ENCODE measurements at regions not wholly inside any gene's neighbourhood (a gene's known extent, or its start where the extent isn't known, plus 50 kb on each side); places are given as distances from the start of the nearest gene placed in this dataset.

DNA sequence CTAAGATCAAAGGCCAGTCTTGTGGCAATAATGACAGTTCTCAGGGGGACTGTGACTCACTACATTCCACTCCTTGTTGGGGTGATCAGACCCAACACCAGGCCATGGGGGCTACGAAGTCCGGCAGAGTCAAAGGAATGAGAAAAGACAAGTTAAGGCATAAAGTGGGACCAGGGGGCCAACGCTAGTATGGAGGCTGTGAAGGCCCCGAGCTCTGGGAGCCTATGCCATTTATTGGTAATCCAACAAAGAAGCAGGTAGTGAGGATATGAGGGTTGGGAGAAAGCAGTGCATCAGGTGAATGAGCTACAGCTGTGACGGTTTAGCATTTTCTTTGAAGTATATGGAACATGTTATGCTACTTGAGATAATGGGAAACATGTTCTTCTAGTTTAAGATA is 104.4 kb upstream of the C2CD4B start:
- intact Hi-C loops (cut with micrococcal nuclease) = no loop called here
- ChIA-PET CTCF (no interaction called here), POLR2A (no interaction called here)
- no peaks in the 10 kb centered on the region for H3K36me3 ChIP-seq (ENCODE audit: control insufficient read depth in 2 of 3, insufficient read depth in 3 of 3, low read length in 3 of 3)
- Mint-ChIP-seq H3K36me3 (peaks cover 0 to 16% (median 7%) of the 10 kb centered on the region in 5 donors), H3K4me3 (peak overlapping the region in 1 of 10 donors; percentile 53), H3K4me1 (peaks cover 0 to 2% (median 0%) of the 10 kb centered on the region in 7 donors), H3K27me3 (peaks cover 0 to 18% (median 4%) of the 10 kb centered on the region in 5 donors), H3K9me3 (peaks cover 8 to 61% (median 27%) of the 10 kb centered on the region in 11 donors), H3K27ac (no peak overlapping the region)
- H3K4me3 ChIP-seq (ENCODE audit: low read length) = no peak overlapping the region
- H3K27ac ChIP-seq (ENCODE audit: low read depth, low read length) = no peak overlapping the region
- no peaks in the 10 kb centered on the region for H3K4me1 ChIP-seq (ENCODE audit: control insufficient read depth in 2 of 2, insufficient read depth in 2 of 2, low read length in 2 of 2)
- H3K9me3 ChIP-seq (ENCODE audit: control insufficient read depth in 2 of 3, low read length in 3 of 3) = peaks cover 0 to 35% (median 0%) of the 10 kb centered on the region in 3 experiments
- no peak for DNase-seq
- ATAC-seq = no peak
- no peaks in the 10 kb centered on the region for H3K27me3 ChIP-seq (ENCODE audit: control insufficient read depth in 2 of 2, insufficient read depth in 2 of 2, low read length in 2 of 2)

DNA sequence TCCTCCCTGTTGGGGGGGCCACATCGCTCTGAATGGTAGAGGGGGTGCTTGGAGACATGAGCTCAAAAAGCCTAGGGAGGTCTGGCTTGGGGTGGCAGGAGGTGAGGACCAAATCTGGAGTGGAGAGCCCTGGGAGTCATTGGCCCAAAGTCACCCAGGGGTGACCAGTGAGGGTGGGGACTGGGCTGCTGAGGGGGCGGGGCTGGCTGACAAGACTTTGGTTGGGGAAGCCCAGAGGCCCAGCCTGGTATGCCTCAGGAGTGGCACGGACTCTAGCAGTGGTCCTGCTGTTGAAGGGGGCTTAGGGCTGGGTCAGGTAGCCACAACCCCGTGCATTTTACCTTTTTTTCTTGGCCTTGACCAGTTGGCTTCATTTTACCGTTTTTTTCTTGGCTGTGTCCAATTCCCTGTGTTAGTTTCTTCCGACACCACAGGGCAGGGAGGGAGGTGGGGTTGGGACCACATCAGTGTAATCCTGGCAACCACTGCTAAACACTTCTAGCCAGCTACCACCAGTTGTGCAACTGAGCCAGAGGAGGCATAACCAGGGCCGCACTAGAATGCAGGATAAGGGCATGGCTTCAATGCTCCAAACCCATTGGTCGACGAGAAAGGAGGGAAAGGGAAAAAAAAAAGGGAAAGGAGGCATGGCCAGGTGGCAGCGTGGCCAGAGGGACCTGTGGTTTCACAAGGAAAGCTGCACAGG is 105.3 kb upstream of the C2CD4B start:
- peaks cover 0 to 2% (median 0%) of the 10 kb centered on the region in 7 donors for H3K4me1 Mint-ChIP-seq
- Histone ChIP-seq H3K36me3 (ENCODE audit: control insufficient read depth in 2 of 3, insufficient read depth in 3 of 3, low read length in 3 of 3) (no peaks in the 10 kb centered on the region), H3K4me3 (ENCODE audit: low read length) (no peak overlapping the region), H3K4me1 (ENCODE audit: control insufficient read depth in 2 of 2, insufficient read depth in 2 of 2, low read length in 2 of 2) (no peaks in the 10 kb centered on the region), H3K27me3 (ENCODE audit: control insufficient read depth in 2 of 2, insufficient read depth in 2 of 2, low read length in 2 of 2) (no peaks in the 10 kb centered on the region), H3K27ac (ENCODE audit: low read depth, low read length) (no peak overlapping the region), H3K9me3 (ENCODE audit: control insufficient read depth in 2 of 3, low read length in 3 of 3) (peaks cover 0 to 35% (median 0%) of the 10 kb centered on the region in 3 experiments)
- POLR2A ChIA-PET = no interaction called here
- CTCF ChIA-PET = no interaction called here
- peaks cover 0 to 16% (median 7%) of the 10 kb centered on the region in 5 donors for H3K36me3 Mint-ChIP-seq
- ATAC-seq (no peak), DNase-seq (no peak)
- intact Hi-C loops (cut with micrococcal nuclease) = no loop called here
- no peak overlapping the region for H3K27ac Mint-ChIP-seq
- peak overlapping the region in 1 of 10 donors; percentile 23 for H3K4me3 Mint-ChIP-seq
- peaks cover 8 to 57% (median 27%) of the 10 kb centered on the region in 11 donors for H3K9me3 Mint-ChIP-seq
- peaks cover 4 to 23% (median 7%) of the 10 kb centered on the region in 5 donors for H3K27me3 Mint-ChIP-seq

DNA sequence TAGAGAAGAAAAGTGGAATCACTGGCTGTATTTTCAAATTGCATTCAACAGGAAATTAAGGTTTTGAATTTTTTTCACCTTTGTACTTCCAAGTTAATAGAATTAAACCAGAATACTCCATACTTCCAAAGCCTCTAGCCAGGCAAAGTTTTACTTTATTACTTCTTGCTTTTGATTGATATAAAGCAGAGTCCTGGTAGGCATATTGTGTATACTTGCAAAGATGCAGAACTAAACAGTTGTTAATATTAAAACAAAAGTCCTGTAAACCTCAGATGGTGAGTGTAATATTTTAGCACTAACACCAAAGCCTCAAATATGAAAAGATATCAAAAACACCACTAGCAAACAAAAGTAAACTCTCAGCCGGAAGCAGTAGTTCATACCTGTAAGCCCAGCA is 107.2 kb upstream of the C2CD4B start:
- no peaks in the 10 kb centered on the region for H3K27me3 ChIP-seq (ENCODE audit: control insufficient read depth in 2 of 2, insufficient read depth in 2 of 2, low read length in 2 of 2)
- intact Hi-C loops (cut with micrococcal nuclease) = no loop called here
- POLR2A ChIA-PET = no interaction called here
- H3K4me1 ChIP-seq (ENCODE audit: control insufficient read depth in 2 of 2, insufficient read depth in 2 of 2, low read length in 2 of 2) = no peaks in the 10 kb centered on the region
- Mint-ChIP-seq H3K36me3 (peaks cover 0 to 16% (median 4%) of the 10 kb centered on the region in 5 donors), H3K4me3 (no peak overlapping the region), H3K4me1 (no peaks in the 10 kb centered on the region), H3K27ac (no peak overlapping the region), H3K27me3 (peaks cover 9 to 27% (median 19%) of the 10 kb centered on the region in 5 donors), H3K9me3 (peaks cover 5 to 46% (median 21%) of the 10 kb centered on the region in 11 donors)
- peaks cover 0 to 29% (median 0%) of the 10 kb centered on the region in 3 experiments for H3K9me3 ChIP-seq (ENCODE audit: control insufficient read depth in 2 of 3, low read length in 3 of 3)
- no peak for ATAC-seq
- no peaks in the 10 kb centered on the region for H3K36me3 ChIP-seq (ENCODE audit: control insufficient read depth in 2 of 3, insufficient read depth in 3 of 3, low read length in 3 of 3)
- no peak overlapping the region for H3K27ac ChIP-seq (ENCODE audit: low read depth, low read length)
- CTCF ChIA-PET = no interaction called here
- DNase-seq = no peak
- H3K4me3 ChIP-seq (ENCODE audit: low read length) = no peak overlapping the region

DNA sequence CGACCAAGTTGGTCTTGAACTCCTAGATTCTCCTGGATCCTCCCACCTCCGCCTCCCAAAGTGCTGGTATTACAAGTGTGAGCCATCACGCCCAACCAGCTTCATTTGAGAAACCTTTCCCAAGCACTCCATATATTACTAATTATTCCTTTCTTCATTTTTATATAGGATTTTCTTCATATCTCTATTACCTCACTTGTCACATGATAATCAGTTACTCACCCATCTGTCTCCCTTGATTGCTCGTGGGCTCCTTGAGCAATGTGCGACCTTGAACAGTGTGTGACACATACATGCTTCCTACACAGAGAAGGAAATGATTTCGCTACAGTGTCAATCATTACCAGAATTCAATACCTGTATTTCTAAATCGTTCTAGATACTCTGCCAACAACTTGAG is 110.7 kb upstream of the C2CD4B start:
- Mint-ChIP-seq H3K27ac (no peak overlapping the region), H3K4me1 (no peaks in the 10 kb centered on the region), H3K36me3 (peaks cover 0 to 2% (median 0%) of the 10 kb centered on the region in 5 donors), H3K27me3 (peaks cover 30 to 49% (median 38%) of the 10 kb centered on the region in 5 donors), H3K4me3 (no peak overlapping the region), H3K9me3 (peaks cover 0 to 13% (median 3%) of the 10 kb centered on the region in 11 donors)
- H3K9me3 ChIP-seq (ENCODE audit: control insufficient read depth in 2 of 3, low read length in 3 of 3) = peaks cover 0 to 1% (median 0%) of the 10 kb centered on the region in 3 experiments
- CTCF ChIA-PET = no interaction called here
- no peaks in the 10 kb centered on the region for H3K36me3 ChIP-seq (ENCODE audit: control insufficient read depth in 2 of 3, insufficient read depth in 3 of 3, low read length in 3 of 3)
- H3K27ac ChIP-seq (ENCODE audit: low read depth, low read length) = no peak overlapping the region
- intact Hi-C loops (cut with micrococcal nuclease) = no loop called here
- no peaks in the 10 kb centered on the region for H3K4me1 ChIP-seq (ENCODE audit: control insufficient read depth in 2 of 2, insufficient read depth in 2 of 2, low read length in 2 of 2)
- POLR2A ChIA-PET = no interaction called here
- no peak overlapping the region for H3K4me3 ChIP-seq (ENCODE audit: low read length)
- no peaks in the 10 kb centered on the region for H3K27me3 ChIP-seq (ENCODE audit: control insufficient read depth in 2 of 2, insufficient read depth in 2 of 2, low read length in 2 of 2)
- no peak for ATAC-seq
- no peak for DNase-seq

DNA sequence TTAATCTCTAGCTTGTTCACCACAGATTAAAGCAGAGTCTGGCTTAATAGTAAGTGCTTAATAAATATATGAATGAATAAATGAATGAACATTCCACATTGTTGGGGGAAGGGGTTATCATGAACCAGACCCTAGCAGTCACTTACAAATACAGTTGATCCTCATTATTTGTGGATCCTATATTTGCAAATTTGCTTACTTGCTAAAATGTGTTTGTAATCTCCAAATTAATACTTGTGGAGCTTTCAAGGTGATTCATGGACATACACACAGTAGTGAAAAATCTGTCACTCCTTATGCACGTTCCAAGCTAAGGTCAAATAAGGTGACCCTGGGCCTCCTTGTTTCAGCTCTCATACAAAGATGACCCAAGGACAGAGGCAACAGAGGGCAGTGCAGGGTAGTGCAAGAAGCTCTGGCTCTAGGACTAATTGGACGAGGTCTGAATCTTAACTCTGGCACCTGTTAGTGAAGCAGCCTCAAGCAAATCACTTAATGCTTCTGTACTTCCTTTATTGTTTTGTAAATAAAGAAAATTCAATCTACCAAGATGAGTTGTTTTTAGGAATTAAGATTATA is 112.8 kb upstream of the C2CD4B start:
- Histone ChIP-seq H3K4me1 (ENCODE audit: control insufficient read depth in 2 of 2, insufficient read depth in 2 of 2, low read length in 2 of 2) (no peaks in the 10 kb centered on the region), H3K9me3 (ENCODE audit: control insufficient read depth in 2 of 3, low read length in 3 of 3) (no peaks in the 10 kb centered on the region), H3K27ac (ENCODE audit: low read depth, low read length) (no peak overlapping the region), H3K27me3 (ENCODE audit: control insufficient read depth in 2 of 2, insufficient read depth in 2 of 2, low read length in 2 of 2) (no peaks in the 10 kb centered on the region), H3K36me3 (ENCODE audit: control insufficient read depth in 2 of 3, insufficient read depth in 3 of 3, low read length in 3 of 3) (no peaks in the 10 kb centered on the region), H3K4me3 (ENCODE audit: low read length) (no peak overlapping the region)
- no peak overlapping the region for H3K27ac Mint-ChIP-seq
- DNase-seq = no peak
- ChIA-PET POLR2A (no interaction called here), CTCF (interaction anchor here (0.6 kb wide), 1 partner anchor 50 kb away, joined by 3 read pairs; no protein-coding TSS in a partner anchor)
- H3K27me3 Mint-ChIP-seq = peaks cover 30 to 53% (median 39%) of the 10 kb centered on the region in 5 donors
- H3K9me3 Mint-ChIP-seq = no peaks in the 10 kb centered on the region
- H3K36me3 Mint-ChIP-seq = no peaks in the 10 kb centered on the region
- intact Hi-C loops (cut with micrococcal nuclease) = no loop called here
- H3K4me3 Mint-ChIP-seq = no peak overlapping the region
- ATAC-seq = no peak
- no peaks in the 10 kb centered on the region for H3K4me1 Mint-ChIP-seq

DNA sequence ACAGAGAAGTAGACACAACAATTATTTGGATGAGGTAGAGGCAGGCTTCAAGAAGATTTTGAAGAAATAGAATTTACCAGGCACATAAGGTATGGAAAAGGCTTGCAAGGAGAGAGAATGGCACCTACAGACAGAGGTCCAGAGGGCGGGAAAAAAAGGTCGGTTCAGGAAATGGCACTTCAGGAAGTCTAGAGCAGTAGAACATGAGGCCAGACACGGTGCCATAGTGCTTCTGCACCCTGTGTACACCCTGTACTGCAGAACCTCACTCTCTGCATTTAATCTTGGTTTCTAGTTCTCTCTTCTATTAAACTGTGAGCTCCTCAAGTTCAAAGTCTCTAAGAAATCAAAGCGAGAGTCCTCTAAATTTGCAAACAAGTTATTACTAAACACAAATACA is 113.4 kb upstream of the C2CD4B start:
- Histone ChIP-seq H3K4me1 (ENCODE audit: control insufficient read depth in 2 of 2, insufficient read depth in 2 of 2, low read length in 2 of 2) (no peaks in the 10 kb centered on the region), H3K36me3 (ENCODE audit: control insufficient read depth in 2 of 3, insufficient read depth in 3 of 3, low read length in 3 of 3) (no peaks in the 10 kb centered on the region), H3K27me3 (ENCODE audit: control insufficient read depth in 2 of 2, insufficient read depth in 2 of 2, low read length in 2 of 2) (no peaks in the 10 kb centered on the region), H3K4me3 (ENCODE audit: low read length) (no peak overlapping the region), H3K27ac (ENCODE audit: low read depth, low read length) (no peak overlapping the region), H3K9me3 (ENCODE audit: control insufficient read depth in 2 of 3, low read length in 3 of 3) (no peaks in the 10 kb centered on the region)
- Mint-ChIP-seq H3K27me3 (peaks cover 30 to 58% (median 39%) of the 10 kb centered on the region in 5 donors), H3K36me3 (no peaks in the 10 kb centered on the region), H3K27ac (no peak overlapping the region), H3K4me3 (no peak overlapping the region), H3K4me1 (no peaks in the 10 kb centered on the region), H3K9me3 (peaks cover 0 to 2% (median 0%) of the 10 kb centered on the region in 11 donors)
- POLR2A ChIA-PET = no interaction called here
- ATAC-seq (no peak), DNase-seq (no peak)
- intact Hi-C loops (cut with micrococcal nuclease) = no loop called here
- CTCF ChIA-PET = no interaction called here

DNA sequence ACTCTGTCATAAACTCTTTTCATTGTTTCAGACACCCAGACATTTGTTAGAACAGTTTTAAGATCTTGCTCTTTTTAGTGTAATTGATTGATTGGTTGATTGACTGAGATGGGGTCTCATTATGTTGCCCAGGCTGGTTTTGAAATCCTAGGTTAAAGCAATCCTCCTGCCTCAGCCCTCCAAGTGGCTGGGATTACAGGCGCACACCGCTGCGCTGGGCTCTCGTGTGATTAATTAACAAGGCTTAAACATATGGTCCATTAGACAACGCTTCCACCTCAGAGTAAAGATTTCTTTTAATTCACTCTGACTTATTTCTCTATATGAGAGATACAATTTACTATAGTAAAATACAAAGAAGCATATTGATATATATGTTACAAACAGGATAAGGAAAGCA is 114.0 kb upstream of the C2CD4B start:
- intact Hi-C loops (cut with micrococcal nuclease) = no loop called here
- Histone ChIP-seq H3K9me3 (ENCODE audit: control insufficient read depth in 2 of 3, low read length in 3 of 3) (no peaks in the 10 kb centered on the region), H3K27me3 (ENCODE audit: control insufficient read depth in 2 of 2, insufficient read depth in 2 of 2, low read length in 2 of 2) (no peaks in the 10 kb centered on the region), H3K27ac (ENCODE audit: low read depth, low read length) (no peak overlapping the region), H3K4me1 (ENCODE audit: control insufficient read depth in 2 of 2, insufficient read depth in 2 of 2, low read length in 2 of 2) (no peaks in the 10 kb centered on the region), H3K4me3 (ENCODE audit: low read length) (no peak overlapping the region), H3K36me3 (ENCODE audit: control insufficient read depth in 2 of 3, insufficient read depth in 3 of 3, low read length in 3 of 3) (no peaks in the 10 kb centered on the region)
- Mint-ChIP-seq H3K27me3 (peaks cover 30 to 59% (median 42%) of the 10 kb centered on the region in 5 donors), H3K4me3 (no peak overlapping the region), H3K36me3 (no peaks in the 10 kb centered on the region), H3K27ac (no peak overlapping the region), H3K9me3 (peaks cover 0 to 2% (median 0%) of the 10 kb centered on the region in 11 donors), H3K4me1 (no peaks in the 10 kb centered on the region)
- DNase-seq = no peak
- POLR2A ChIA-PET = no interaction called here
- CTCF ChIA-PET = no interaction called here
- ATAC-seq = no peak

All from naive thymus-derived CD4-positive, alpha-beta T cell (primary cell).